ENCODE measurements at regions not wholly inside any gene's neighbourhood (a gene's known extent, or its start where the extent isn't known, plus 50 kb on each side); places are given as distances from the start of the nearest gene placed in this dataset.

DNA sequence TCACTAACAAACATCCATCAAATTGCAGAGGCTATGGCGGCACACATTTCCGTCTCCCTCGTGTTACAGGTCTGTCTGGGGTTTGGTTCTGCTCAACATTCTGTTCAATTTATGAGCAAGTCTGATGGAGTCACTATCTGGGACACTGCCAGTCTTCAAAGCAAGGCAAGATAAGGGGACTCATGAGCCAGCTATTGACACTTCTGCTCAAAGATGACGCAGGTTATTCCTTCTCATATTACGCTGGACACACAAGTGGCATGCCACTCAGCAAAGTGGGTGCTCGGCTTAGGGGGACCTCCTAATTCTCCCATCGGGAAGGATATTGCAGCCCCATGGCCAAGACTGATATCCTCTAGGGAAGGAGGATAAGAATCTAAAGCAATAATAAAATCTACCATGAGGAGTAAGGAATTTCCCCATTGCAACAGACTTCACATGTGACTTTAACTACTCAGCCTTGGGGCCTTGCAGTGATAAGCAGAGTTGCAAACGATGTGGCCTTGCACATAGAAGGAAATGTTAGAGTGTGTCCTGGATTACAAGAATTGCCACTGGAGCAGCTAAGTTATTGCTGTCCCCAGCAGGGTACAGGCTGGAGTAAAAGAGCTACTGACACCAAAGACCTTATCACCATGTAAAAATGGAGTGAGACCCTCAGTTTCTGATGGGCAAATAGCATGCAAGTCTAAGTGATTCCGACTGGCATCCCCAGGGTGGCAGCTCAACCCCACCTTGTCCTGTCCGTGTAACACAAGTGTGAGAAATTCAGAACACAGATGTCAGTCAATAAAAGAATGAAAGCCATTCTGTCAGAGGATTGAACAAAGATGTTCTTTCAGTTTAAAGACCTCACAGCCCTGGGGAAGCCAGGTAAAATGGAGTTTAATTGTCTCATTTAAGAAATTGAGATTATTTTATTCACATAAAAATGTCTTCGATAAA lies 306.1 kb downstream of the IRS2 start:
- H3K4me3 ChIP-seq (ENCODE audit: low read length), result no peak overlapping the region
- no peak for ATAC-seq
- H3K9me3 Mint-ChIP-seq, result no peaks in the 10 kb centered on the region
- no peak for DNase-seq
- no peaks in the 10 kb centered on the region for H3K4me1 ChIP-seq (ENCODE audit: control insufficient read depth in 2 of 2, insufficient read depth in 2 of 2, low read length in 2 of 2)
- no peak overlapping the region for H3K4me3 Mint-ChIP-seq
- H3K27me3 ChIP-seq (ENCODE audit: control insufficient read depth in 2 of 2, insufficient read depth in 2 of 2, low read length in 2 of 2), result no peaks in the 10 kb centered on the region
- no peaks in the 10 kb centered on the region for H3K36me3 ChIP-seq (ENCODE audit: control insufficient read depth in 2 of 3, insufficient read depth in 3 of 3, low read length in 3 of 3)
- H3K27ac ChIP-seq (ENCODE audit: low read depth, low read length), result no peak overlapping the region
- H3K36me3 Mint-ChIP-seq, result no peaks in the 10 kb centered on the region
- ChIA-PET CTCF (interaction anchor here (0.6 kb wide), 1 partner anchor 763 kb away, joined by 5 read pairs; no protein-coding TSS in a partner anchor), POLR2A (no interaction called here)
- H3K27ac Mint-ChIP-seq, result no peak overlapping the region
- H3K9me3 ChIP-seq (ENCODE audit: control insufficient read depth in 2 of 3, low read length in 3 of 3), result no peaks in the 10 kb centered on the region
- peaks cover 0 to 2% (median 0%) of the 10 kb centered on the region in 7 donors for H3K4me1 Mint-ChIP-seq
- peaks cover 0 to 18% (median 13%) of the 10 kb centered on the region in 5 donors for H3K27me3 Mint-ChIP-seq
- intact Hi-C loops (cut with micrococcal nuclease), result no loop called here

DNA sequence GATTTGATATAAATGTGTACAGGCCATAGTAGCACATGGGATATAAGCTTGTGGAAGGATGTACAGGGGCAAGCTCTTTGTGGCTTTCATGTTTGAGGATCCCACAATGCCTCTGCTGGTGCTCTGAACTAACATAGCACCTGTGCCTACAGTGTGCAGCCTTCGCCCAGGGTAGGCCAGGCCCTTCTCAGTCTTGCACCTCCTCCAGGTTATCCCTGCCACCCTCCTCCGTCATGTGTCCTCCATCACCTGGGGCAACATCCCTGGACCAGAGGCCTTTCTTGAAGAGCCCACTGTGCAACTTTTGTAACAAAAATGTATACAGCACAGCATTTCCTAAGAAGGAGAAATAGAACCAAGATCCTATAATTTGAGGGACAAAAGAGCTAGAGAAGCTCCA lies 306.8 kb downstream of the IRS2 start:
- peaks cover 0 to 18% (median 13%) of the 10 kb centered on the region in 5 donors for H3K27me3 Mint-ChIP-seq
- no peaks in the 10 kb centered on the region for H3K9me3 Mint-ChIP-seq
- no peaks in the 10 kb centered on the region for H3K36me3 Mint-ChIP-seq
- no peaks in the 10 kb centered on the region for H3K4me1 ChIP-seq (ENCODE audit: control insufficient read depth in 2 of 2, insufficient read depth in 2 of 2, low read length in 2 of 2)
- DNase-seq (no peak), ATAC-seq (no peak)
- intact Hi-C loops (cut with micrococcal nuclease), result no loop called here
- H3K27me3 ChIP-seq (ENCODE audit: control insufficient read depth in 2 of 2, insufficient read depth in 2 of 2, low read length in 2 of 2), result no peaks in the 10 kb centered on the region
- H3K27ac Mint-ChIP-seq, result no peak overlapping the region
- H3K4me3 Mint-ChIP-seq, result no peak overlapping the region
- H3K4me1 Mint-ChIP-seq, result peaks cover 0 to 2% (median 0%) of the 10 kb centered on the region in 7 donors
- H3K36me3 ChIP-seq (ENCODE audit: control insufficient read depth in 2 of 3, insufficient read depth in 3 of 3, low read length in 3 of 3), result no peaks in the 10 kb centered on the region
- no peaks in the 10 kb centered on the region for H3K9me3 ChIP-seq (ENCODE audit: control insufficient read depth in 2 of 3, low read length in 3 of 3)
- ChIA-PET POLR2A (no interaction called here), CTCF (no interaction called here)
- no peak overlapping the region for H3K27ac ChIP-seq (ENCODE audit: low read depth, low read length)
- H3K4me3 ChIP-seq (ENCODE audit: low read length), result no peak overlapping the region

DNA sequence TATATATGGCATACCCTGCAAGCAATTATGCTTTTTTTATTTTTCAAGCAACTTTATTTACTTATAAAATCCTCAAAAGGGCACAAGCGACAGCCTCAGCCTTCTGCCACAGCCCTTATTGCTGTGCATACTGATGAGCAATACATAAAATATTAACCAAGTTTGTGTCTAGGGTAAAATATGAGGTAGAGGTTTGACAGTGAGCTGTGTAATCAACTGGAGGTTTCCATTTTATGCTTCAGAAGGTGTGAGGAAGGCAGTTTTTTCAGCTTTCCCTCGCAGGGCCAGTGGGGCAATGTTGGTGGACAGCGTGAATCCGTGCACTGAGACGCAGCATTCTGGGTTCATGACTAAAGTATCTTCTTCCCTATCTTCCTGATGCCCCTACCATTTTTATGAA lies 310.4 kb downstream of the IRS2 start:
- ChIA-PET CTCF (no interaction called here), POLR2A (no interaction called here)
- no peaks in the 10 kb centered on the region for H3K4me1 ChIP-seq (ENCODE audit: control insufficient read depth in 2 of 2, insufficient read depth in 2 of 2, low read length in 2 of 2)
- ATAC-seq, result no peak
- Mint-ChIP-seq H3K4me1 (peaks cover 0 to 2% (median 0%) of the 10 kb centered on the region in 7 donors), H3K36me3 (no peaks in the 10 kb centered on the region), H3K27ac (no peak overlapping the region), H3K9me3 (no peaks in the 10 kb centered on the region), H3K4me3 (no peak overlapping the region), H3K27me3 (peaks cover 0 to 18% (median 14%) of the 10 kb centered on the region in 5 donors)
- H3K4me3 ChIP-seq (ENCODE audit: low read length), result no peak overlapping the region
- DNase-seq, result no peak
- no peaks in the 10 kb centered on the region for H3K27me3 ChIP-seq (ENCODE audit: control insufficient read depth in 2 of 2, insufficient read depth in 2 of 2, low read length in 2 of 2)
- intact Hi-C loops (cut with micrococcal nuclease), result no loop called here
- no peaks in the 10 kb centered on the region for H3K36me3 ChIP-seq (ENCODE audit: control insufficient read depth in 2 of 3, insufficient read depth in 3 of 3, low read length in 3 of 3)
- no peaks in the 10 kb centered on the region for H3K9me3 ChIP-seq (ENCODE audit: control insufficient read depth in 2 of 3, low read length in 3 of 3)
- no peak overlapping the region for H3K27ac ChIP-seq (ENCODE audit: low read depth, low read length)

DNA sequence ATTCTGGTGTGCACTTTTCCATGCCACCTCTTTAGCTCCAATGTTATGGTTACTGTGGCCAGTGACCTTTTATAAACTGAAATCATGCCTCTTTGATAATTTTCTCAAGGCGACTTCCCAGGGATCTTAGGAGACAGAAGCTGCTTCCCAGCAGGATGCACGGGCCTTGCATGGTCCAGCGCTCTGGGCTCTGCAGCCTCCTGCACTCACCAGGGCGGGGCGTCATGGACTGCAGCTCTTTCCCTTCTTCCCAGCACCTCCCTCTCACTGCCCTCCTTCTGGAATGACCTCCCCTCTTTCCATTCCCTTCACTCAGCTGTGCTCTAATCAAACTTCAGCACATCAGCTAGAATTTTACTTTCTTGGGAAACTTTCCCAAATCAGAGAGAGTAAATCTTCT lies 318.3 kb downstream of the IRS2 start:
- H3K27ac ChIP-seq (ENCODE audit: low read depth, low read length), result no peak overlapping the region
- CTCF ChIA-PET, result no interaction called here
- H3K4me3 ChIP-seq (ENCODE audit: low read length), result no peak overlapping the region
- Mint-ChIP-seq H3K9me3 (peaks cover 2 to 24% (median 10%) of the 10 kb centered on the region in 11 donors), H3K4me1 (no peaks in the 10 kb centered on the region), H3K27me3 (peaks cover 0 to 19% (median 11%) of the 10 kb centered on the region in 5 donors), H3K27ac (no peak overlapping the region), H3K36me3 (no peaks in the 10 kb centered on the region), H3K4me3 (no peak overlapping the region)
- no peaks in the 10 kb centered on the region for H3K36me3 ChIP-seq (ENCODE audit: control insufficient read depth in 2 of 3, insufficient read depth in 3 of 3, low read length in 3 of 3)
- no peak for ATAC-seq
- no peaks in the 10 kb centered on the region for H3K27me3 ChIP-seq (ENCODE audit: control insufficient read depth in 2 of 2, insufficient read depth in 2 of 2, low read length in 2 of 2)
- no peaks in the 10 kb centered on the region for H3K4me1 ChIP-seq (ENCODE audit: control insufficient read depth in 2 of 2, insufficient read depth in 2 of 2, low read length in 2 of 2)
- DNase-seq, result no peak
- peaks cover 0 to 7% (median 0%) of the 10 kb centered on the region in 3 experiments for H3K9me3 ChIP-seq (ENCODE audit: control insufficient read depth in 2 of 3, low read length in 3 of 3)
- POLR2A ChIA-PET, result no interaction called here
- intact Hi-C loops (cut with micrococcal nuclease), result no loop called here

DNA sequence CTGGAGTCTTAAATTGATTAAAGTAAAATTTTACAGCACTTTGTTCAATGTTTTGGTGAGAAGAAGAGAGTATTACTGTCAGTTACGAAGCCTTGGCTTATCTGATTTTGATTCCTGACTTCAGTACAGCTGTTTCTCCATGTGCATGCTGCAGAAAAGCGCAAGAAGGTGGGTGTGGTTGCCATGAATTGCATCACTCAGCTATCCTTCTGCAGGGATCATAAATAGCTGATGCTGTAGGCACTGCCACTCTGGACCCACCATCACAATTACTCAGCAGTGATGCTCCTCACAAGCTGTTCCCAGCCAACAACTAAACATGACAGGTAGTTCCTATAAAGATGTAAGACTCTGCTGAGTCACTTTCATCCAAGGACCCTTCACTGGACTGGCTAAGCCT lies 321.2 kb downstream of the IRS2 start:
- Mint-ChIP-seq H3K36me3 (no peaks in the 10 kb centered on the region), H3K9me3 (peaks cover 2 to 44% (median 26%) of the 10 kb centered on the region in 11 donors), H3K4me3 (no peak overlapping the region), H3K27ac (no peak overlapping the region), H3K27me3 (peaks cover 0 to 20% (median 10%) of the 10 kb centered on the region in 5 donors), H3K4me1 (no peaks in the 10 kb centered on the region)
- no peak overlapping the region for H3K27ac ChIP-seq (ENCODE audit: low read depth, low read length)
- H3K36me3 ChIP-seq (ENCODE audit: control insufficient read depth in 2 of 3, insufficient read depth in 3 of 3, low read length in 3 of 3), result no peaks in the 10 kb centered on the region
- peaks cover 0 to 11% (median 0%) of the 10 kb centered on the region in 3 experiments for H3K9me3 ChIP-seq (ENCODE audit: control insufficient read depth in 2 of 3, low read length in 3 of 3)
- H3K4me1 ChIP-seq (ENCODE audit: control insufficient read depth in 2 of 2, insufficient read depth in 2 of 2, low read length in 2 of 2), result no peaks in the 10 kb centered on the region
- intact Hi-C loops (cut with micrococcal nuclease), result no loop called here
- no peak overlapping the region for H3K4me3 ChIP-seq (ENCODE audit: low read length)
- CTCF ChIA-PET, result no interaction called here
- ATAC-seq (no peak), DNase-seq (no peak)
- POLR2A ChIA-PET, result no interaction called here
- H3K27me3 ChIP-seq (ENCODE audit: control insufficient read depth in 2 of 2, insufficient read depth in 2 of 2, low read length in 2 of 2), result no peaks in the 10 kb centered on the region

DNA sequence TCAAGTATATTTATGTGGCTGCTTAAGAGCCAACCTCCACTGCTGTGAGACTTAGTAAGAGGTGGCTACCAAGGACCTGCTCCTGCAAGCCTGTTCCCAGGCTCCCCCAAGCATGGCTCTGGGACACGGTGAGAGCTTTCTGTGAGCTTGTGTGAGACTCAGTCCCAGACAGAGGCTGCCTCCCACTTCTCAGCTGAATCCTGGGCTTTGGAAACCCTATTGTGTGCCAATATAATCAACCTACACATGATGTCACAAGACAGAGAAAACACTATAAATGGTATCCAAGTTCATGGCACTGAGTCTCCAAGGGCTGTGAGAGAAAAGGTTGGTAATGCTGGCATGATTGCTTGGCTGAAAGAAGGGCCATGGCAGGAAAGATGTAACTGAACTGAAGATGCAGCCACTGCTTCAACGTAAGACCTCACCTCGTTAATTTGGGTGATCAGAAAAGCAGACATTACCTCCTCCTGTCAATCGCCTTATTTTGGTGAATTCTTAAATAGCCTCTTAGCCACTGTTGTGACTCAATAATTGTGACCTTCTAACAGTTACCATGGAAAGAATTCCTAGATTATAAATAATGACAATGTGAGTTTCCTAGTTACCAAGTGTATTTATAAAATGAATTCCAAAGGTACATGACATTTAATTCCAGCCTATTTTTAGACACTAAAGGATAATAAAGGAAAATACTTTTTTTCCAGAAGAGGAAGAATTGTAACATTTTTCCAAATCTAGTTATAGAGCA lies 332.0 kb downstream of the IRS2 start:
- H3K4me1 Mint-ChIP-seq, result no peaks in the 10 kb centered on the region
- DNase-seq (no peak), ATAC-seq (no peak)
- Histone ChIP-seq H3K27ac (ENCODE audit: low read depth, low read length) (no peak overlapping the region), H3K27me3 (ENCODE audit: control insufficient read depth in 2 of 2, insufficient read depth in 2 of 2, low read length in 2 of 2) (no peaks in the 10 kb centered on the region), H3K4me3 (ENCODE audit: low read length) (no peak overlapping the region), H3K9me3 (ENCODE audit: control insufficient read depth in 2 of 3, low read length in 3 of 3) (no peaks in the 10 kb centered on the region), H3K4me1 (ENCODE audit: control insufficient read depth in 2 of 2, insufficient read depth in 2 of 2, low read length in 2 of 2) (no peaks in the 10 kb centered on the region), H3K36me3 (ENCODE audit: control insufficient read depth in 2 of 3, insufficient read depth in 3 of 3, low read length in 3 of 3) (no peaks in the 10 kb centered on the region)
- intact Hi-C loops (cut with micrococcal nuclease), result no loop called here
- peaks cover 0 to 11% (median 7%) of the 10 kb centered on the region in 5 donors for H3K27me3 Mint-ChIP-seq
- H3K4me3 Mint-ChIP-seq, result no peak overlapping the region
- H3K27ac Mint-ChIP-seq, result no peak overlapping the region
- POLR2A ChIA-PET, result no interaction called here
- CTCF ChIA-PET, result no interaction called here
- peaks cover 0 to 5% (median 0%) of the 10 kb centered on the region in 11 donors for H3K9me3 Mint-ChIP-seq
- H3K36me3 Mint-ChIP-seq, result no peaks in the 10 kb centered on the region

Data from naive thymus-derived CD4-positive, alpha-beta T cell (primary cell).